Parathyroid adenoma (tissue), 2 donors: ENCODE measurements at regions not wholly inside any gene's neighbourhood (a gene's known extent, or its start where the extent isn't known, plus 50 kb on each side); places are given as distances from the start of the nearest gene placed in this dataset.

Source experiments
- H2AFZ ChIP-seq: fragments of 300-600 bp; sonication (generic); one replicate; pipeline ENCODE4 v1.7.0; 2017; ENCODE audit warnings: antibody characterized with exemption, mild to moderate bottlenecking
- H3K27ac ChIP-seq: fragments of 300-600 bp; sonication (generic); one replicate; pipeline ENCODE4 v1.7.0; 2017
- H3K27me3 ChIP-seq: fragments of 300-600 bp; sonication (generic); one replicate; pipeline ENCODE4 v1.7.0; 2017; ENCODE audit warnings: low read length; ENCODE audit not compliant: control insufficient read depth, insufficient read depth
- H3K36me3 ChIP-seq: fragments of 300-600 bp; sonication (generic); one replicate; pipeline ENCODE4 v1.7.0; 2017; ENCODE audit warnings: low read length; ENCODE audit not compliant: control insufficient read depth, insufficient read depth
- H3K4me1 ChIP-seq: fragments of 300-600 bp; sonication (generic); one replicate; pipeline ENCODE4 v1.7.0; 2017; ENCODE audit warnings: control low read depth
- H3K4me2 ChIP-seq: fragments of 300-600 bp; sonication (generic); one replicate; pipeline ENCODE4 v1.7.0; 2017; ENCODE audit warnings: low read length
- H3K4me3 ChIP-seq: fragments of 300-600 bp; sonication (generic); one replicate; pipeline ENCODE4 v1.7.0; 2017; ENCODE audit warnings: low read depth, low read length
- H3K79me2 ChIP-seq: fragments of 300-600 bp; sonication (generic); one replicate; pipeline ENCODE4 v1.7.0; 2017; ENCODE audit warnings: control low read depth
- H3K9ac ChIP-seq: fragments of 300-600 bp; sonication (generic); one replicate; pipeline ENCODE4 v1.7.0; 2017; ENCODE audit warnings: mild to moderate bottlenecking
- H3K9me3 ChIP-seq: fragments of 300-600 bp; sonication (generic); one replicate; pipeline ENCODE4 v1.7.0; 2017; ENCODE audit warnings: low read length; ENCODE audit not compliant: control insufficient read depth
- CTCF ChIP-seq: fragments of 300-600 bp; sonication (generic); IDR thresholded peaks from one replicate; pipeline ENCODE4 v1.7.0; 2017; ENCODE audit warnings: antibody characterized with exemption, mild to moderate bottlenecking
- donor health status: primary hyperparathyroidism.

- Histone ChIP-seq H3K9ac (no peak overlapping the region), H3K4me1 (no peaks in the 10 kb centered on the region), H3K4me2 (no peak overlapping the region), H3K27me3 (no peaks in the 10 kb centered on the region), H3K36me3 (no peaks in the 10 kb centered on the region), H3K4me3 (no peak overlapping the region), H2AFZ (no peak overlapping the region), H3K27ac (no peak overlapping the region), H3K9me3 (no peaks in the 10 kb centered on the region), H3K79me2 (no peaks in the 10 kb centered on the region)
- no peak for TF ChIP-seq CTCF
Observed at GRCh38 chr6:4668271-4669179, 107.7 kb upstream of the CDYL start.

DNA sequence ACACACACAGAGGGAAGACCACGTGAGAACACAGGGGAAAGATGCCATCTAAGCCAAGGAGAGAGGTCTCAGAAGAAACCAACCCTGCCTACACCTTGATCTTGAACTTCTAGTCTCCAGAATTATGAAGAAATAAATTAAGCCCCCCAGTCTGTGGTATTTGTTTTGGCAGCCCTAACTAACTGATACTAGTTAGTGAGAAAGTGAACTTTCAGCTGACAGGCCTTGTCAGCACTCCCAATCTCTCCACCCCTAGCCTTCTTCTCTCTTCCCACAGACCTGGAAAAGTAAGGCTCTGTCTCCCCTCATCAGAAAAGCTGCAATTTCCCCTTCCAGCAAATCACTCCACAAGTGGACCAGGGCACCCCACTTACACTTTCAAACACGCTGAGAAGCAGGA is 108.6 kb upstream of the CDYL start:
- Histone ChIP-seq H3K4me1 (no peaks in the 10 kb centered on the region), H3K9ac (no peak overlapping the region), H2AFZ (no peak overlapping the region), H3K27ac (no peak overlapping the region), H3K27me3 (no peaks in the 10 kb centered on the region), H3K36me3 (no peaks in the 10 kb centered on the region), H3K79me2 (no peaks in the 10 kb centered on the region), H3K4me3 (no peak overlapping the region), H3K9me3 (no peaks in the 10 kb centered on the region), H3K4me2 (no peak overlapping the region)
- TF ChIP-seq CTCF = no peak

DNA sequence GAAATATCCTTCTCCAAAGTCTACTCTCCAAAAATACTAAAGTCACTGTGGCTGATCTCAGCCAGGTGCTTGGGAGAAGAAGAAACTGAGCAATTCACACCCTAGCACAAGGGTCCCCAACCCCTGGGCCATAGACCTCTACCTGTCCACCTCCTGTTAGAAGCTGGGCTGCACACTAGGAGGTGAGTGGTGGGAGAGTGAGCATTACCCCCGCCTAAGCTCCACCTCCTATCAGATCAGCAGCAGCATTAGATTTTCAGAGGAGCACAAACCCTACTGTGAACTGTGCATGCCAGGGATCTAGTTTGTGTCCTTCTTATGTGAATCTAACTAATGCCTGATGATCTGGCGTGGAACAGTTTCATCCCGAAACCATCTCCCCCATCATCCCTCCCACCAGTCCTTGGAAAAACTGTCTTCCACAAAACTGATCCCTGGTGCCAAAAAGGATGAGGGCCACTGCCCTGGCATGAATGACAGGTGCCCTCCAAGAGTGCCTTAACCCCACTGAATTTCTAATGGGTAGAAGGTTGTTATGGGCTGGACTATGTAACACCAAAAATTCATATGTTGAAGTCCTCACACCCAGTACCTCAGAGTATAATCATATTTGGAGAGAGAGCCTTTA is 109.2 kb upstream of the CDYL start:
- TF ChIP-seq CTCF = no peak
- no peaks in the 10 kb centered on the region for H3K4me1 ChIP-seq
- no peak overlapping the region for H3K4me3 ChIP-seq
- no peak overlapping the region for H2AFZ ChIP-seq
- no peak overlapping the region for H3K4me2 ChIP-seq
- H3K9me3 ChIP-seq = no peaks in the 10 kb centered on the region
- H3K27ac ChIP-seq = no peak overlapping the region
- H3K79me2 ChIP-seq = no peaks in the 10 kb centered on the region
- no peaks in the 10 kb centered on the region for H3K36me3 ChIP-seq
- no peak overlapping the region for H3K9ac ChIP-seq
- no peaks in the 10 kb centered on the region for H3K27me3 ChIP-seq

DNA sequence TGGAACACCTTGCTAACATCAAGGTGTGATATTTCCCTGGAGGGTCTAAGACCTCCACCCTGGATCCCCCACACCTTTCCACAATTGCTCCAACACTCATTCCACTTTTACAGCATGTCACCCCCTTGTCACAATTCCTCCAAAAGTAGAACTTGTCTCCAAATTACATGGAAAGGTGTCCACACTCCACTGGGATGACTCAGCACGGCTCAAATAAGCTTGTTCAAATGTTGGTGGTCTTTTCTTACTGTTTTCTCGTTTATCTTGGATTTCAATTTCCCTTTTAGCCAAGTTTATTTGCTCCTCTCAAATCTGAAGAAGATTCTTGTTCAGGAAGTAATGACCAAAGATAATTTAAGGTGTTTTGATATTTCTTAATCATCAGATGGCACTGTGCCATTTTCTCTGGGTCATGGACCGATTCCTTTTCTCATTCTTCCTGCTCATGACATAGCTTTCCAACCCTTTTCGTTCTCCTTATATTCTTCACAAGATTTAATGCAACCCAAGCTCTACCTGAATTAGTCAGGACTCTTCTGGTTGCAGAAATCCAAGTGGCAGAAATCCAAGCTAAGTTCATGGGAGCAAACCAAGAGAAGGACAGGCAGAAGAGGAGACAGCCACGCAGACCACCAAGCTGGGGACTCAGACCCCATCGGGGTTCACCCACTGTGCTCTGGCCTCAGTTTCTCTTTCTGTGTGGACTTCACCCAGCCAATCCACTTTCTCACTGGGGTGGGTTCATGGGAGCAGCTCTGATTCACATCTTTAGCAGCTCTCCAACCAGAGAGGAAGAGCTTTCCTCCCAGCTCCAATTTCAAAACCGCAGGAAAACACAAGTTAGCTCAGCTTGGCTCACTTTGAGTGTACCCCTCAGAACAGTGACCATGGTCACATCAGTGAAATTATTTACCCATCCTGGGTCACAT is 110.5 kb upstream of the CDYL start:
- H3K9me3 ChIP-seq = no peaks in the 10 kb centered on the region
- H3K4me1 ChIP-seq = no peaks in the 10 kb centered on the region
- TF ChIP-seq CTCF = no peak

More for the DNA sequence above, 110.5 kb upstream of the CDYL start:
- Histone ChIP-seq H3K9ac (no peak overlapping the region), H3K27ac (no peak overlapping the region), H3K79me2 (no peaks in the 10 kb centered on the region), H3K36me3 (no peaks in the 10 kb centered on the region), H2AFZ (no peak overlapping the region), H3K27me3 (no peaks in the 10 kb centered on the region), H3K4me3 (no peak overlapping the region), H3K4me2 (no peak overlapping the region)
